ENCODE measurements at regions not wholly inside any gene's neighbourhood (a gene's known extent, or its start where the extent isn't known, plus 50 kb on each side); places are given as distances from the start of the nearest gene placed in this dataset.

DNA sequence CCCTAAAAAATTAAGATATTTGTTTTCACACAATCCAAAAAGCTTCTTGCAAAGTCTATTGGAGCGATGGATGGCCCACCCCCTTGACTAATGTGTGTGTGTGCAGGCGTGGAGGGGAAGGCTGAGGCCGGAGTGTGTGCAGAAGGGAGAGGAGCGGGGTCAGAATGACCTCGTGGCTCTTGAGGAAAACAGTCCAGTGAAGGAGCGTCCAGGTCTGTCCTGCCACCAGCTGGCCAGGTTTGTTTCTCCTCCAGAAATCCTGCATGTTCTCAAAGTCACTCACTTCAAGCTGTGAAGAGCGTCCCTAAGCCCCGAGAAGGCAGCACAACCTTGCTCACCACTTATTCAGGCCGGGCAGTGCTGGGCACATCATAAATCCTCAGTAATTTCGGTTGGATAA lies 69.5 kb upstream of the SSX2IP start:
- DNase-seq, result no peak

DNA sequence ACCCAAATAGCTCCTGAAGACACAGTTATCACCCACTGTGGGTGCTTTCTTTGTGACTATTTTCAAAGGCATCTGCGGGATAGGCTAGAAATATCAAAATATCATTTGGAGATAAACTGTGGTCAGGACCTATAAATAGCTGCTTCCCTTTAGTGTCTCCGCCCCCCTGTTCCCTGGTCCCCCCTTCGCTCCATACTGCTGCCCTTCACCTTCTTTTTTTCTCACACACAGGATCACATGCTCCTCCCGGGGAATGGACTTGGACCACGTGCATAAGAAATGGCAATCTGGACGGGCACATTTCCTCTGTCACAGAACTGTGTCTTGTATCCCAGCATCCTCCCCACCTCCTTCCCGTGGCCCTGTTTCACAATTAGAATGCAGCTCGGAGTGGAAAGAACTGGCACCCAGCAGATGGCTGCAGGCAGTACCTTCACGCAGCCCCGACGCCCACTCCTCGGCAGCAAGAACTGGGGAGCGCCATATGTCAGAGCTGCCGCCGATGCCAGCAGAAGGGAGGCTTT lies 68.8 kb upstream of the SSX2IP start:
- no peak for DNase-seq

DNA sequence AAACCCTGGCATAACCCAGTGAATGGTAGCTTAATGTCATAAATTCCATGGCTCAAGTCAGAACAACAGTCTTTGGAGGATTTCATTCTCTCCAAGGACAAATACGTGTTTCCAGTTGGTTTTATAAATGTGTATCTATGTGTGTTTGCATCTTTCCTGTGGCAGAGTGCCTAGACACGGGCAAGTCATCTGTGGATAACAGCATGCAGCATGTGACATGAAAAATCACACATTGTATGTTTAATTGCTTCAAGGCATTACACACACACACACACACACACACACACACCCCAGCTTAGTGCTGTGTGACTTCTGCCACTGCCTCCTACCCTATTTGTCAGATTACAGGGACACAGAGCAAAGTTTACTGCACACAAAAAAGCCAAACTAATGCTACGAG lies 68.2 kb upstream of the SSX2IP start:
- no peak for DNase-seq

DNA sequence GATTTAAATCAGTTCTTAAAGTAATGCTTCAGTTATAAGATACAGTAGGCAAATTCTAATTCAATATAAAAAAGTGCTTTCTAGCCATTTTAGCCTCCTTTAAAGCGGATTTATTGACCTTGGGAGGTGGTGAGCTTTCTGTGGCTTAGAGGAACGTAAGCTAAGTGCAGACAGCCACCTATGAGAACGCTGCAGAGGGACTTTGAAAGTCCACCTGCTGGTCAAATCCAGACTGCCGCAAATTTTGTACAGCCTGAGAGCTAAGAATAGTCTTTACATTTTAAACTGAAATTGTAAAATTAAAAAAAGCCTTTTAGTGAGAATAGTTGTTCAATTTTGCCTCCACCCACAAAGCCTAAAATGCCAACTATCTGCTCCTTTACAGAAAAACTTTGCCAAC lies 67.0 kb upstream of the SSX2IP start:
- DNase-seq, result no peak

DNA sequence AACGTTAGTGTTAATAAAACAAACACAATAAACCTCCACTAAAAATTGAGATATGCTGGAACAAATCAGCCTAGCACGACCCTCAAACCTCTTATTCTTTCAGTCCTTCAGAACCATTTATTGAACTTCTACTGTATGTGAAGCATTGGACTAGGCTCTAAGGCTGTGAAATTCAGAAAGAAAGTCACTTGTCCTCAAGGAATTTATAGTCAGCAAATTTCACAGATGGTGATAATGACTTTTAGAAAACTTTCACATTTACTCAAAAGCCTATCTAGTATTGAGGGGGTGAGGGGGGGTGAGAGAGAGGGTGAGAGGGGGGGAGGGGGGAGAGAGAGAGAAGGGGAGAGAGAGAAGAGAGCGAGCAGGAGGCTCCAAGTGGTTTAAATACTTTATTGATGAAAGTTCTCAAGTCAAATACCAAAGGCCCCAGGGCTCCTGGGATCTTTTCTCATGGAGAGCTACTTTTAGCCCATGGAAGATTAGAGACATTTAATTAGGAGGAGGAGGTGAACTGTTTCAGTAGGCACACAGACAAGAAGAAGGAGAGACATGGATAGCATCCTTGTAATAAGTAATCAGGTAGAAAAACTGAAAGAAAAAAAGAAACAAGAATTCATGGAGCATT lies 66.3 kb upstream of the SSX2IP start:
- DNase-seq, result no peak

DNA sequence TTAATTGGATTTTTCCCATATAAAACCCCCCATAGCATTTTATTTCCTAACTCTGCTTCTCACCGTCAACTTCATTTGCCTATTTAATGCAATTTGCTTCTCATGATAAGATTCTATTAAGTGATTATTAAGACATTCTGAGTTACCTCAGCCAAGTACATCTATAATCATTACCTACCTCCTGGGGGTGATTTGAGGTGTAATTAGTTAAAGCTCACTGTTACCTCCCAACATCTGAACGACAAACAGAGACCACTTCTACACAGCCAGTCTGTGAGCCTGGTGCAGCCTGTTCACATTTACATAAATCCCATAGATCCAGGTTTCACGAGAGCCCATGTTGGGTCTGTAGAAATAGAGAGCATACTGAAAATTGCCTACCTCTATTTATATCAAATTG lies 65.7 kb upstream of the SSX2IP start:
- no peak for DNase-seq

DNA sequence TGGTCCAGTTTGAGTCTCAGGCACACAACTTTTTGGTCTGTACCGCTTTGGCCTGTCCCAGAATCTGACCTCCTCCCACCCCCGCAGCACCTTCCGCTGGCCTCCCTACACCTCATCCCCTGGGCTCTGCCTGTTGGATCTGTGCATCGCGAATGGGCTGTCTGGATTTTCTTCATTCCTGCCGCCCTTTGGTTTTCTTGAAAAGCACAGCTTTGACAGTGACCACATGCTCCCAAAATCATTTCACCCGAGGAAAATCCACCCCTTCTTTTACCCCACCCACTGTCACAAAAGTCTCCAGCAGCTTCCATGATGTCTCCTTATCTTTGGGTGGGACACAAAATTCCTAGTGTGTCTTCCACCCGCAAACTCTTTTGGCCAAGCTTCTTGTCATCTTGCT lies 65.0 kb upstream of the SSX2IP start:
- no peak for DNase-seq

DNA sequence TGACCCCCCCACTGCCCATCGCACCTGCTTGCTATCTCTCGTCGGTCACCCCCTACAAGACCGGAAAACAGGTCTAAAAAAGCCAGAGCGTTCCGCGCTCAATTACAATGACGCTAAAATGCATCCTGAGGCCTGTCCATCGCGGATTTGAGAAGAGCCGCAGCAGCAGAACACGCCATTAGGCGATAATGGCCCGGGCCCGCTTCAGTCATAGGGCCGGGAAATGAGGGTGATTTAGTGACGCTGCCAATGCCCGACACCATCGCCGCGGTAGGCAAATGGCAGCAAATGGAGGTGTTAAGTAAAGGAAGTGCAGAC lies 64.1 kb upstream of the SSX2IP start:
- DNase-seq, result no peak

DNA sequence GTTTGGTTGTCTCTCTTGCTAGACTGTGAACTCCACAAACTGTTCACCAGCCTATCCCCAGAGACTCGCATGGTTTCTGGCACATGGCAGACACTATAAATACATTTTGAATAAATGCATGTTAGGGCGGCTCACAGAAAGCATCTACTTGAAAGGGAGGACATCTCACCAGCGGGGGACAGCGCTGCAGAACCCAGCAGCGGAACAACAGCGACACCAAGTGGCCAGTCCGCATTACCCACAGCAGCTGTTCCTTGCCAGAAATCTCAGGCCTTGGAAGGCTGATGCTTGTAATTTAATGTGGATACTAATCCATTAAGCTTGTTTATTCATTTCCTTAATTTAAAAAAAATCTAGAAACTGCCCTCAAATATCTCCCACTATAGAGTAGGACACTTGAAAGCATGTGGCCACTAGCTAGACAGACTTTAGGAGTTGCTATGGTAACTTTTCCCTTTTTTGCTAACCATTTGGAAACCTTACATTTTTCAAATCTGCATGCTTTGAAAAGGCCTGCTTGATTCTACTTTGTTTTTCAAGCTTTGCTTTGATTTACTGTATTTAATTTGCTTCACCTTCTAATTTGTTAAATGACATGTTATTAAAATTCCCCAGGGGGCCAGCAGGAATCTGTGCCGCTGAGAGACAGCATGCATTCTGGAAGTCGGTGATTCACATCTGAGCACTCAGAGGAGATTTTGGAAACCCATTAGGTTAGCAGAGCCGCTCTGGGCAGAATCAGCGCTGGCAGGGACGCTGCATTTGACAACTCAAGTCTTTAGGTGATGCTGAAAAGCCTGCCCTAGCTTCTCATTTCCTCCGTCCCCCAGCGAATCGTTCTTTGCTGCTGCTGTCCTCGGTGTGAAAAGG lies 63.5 kb upstream of the SSX2IP start:
- DNase-seq, result peak; percentile 73 to 79

DNA sequence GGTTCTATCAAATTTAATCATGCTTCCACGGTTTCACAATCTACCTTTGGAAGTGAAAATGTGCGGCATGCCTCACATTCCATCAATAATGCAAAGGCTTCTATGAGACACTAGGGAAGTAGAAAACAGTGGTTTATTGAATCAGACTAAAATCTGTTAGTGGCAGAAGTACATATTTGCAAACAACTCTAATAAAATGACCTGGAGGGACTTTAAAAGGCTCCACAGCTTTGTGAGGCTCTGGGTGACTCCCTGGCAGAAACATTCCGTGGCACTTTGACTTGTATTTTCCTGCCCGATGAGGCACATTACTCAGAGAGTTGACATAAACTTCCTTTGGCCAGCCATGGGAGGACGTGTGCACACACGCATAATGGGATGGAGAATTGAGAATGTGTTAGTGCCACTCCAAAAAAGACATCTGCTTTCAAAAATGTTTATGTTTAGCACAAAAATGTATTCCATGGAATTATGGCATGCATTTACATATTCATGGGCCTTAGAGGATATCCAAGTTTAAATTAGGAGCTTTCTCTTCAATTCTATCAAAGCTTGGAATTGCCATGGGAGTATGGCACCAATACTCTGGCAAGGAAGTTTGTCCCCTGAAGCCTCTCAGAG lies 60.0 kb upstream of the SSX2IP start:
- no peak for DNase-seq

DNA sequence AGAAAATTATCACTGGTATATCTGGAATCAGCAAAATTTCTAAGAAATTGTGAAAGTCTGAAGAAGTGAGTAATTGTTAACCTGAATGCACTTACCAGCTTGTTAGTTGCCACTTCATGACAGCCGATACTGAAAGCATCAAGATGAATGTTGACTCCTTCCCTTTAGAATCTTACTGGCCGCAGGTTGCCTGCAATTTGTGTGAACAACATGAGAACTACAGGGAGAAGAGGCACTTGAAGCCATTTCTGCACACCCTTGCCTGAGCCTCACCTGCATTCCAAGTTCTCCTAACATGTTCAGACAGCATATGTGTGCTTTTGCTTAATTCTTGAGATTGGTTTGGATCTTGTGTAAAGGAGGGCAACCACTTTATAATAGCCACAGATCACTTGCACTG lies 59.2 kb upstream of the SSX2IP start:
- no peak for DNase-seq

DNA sequence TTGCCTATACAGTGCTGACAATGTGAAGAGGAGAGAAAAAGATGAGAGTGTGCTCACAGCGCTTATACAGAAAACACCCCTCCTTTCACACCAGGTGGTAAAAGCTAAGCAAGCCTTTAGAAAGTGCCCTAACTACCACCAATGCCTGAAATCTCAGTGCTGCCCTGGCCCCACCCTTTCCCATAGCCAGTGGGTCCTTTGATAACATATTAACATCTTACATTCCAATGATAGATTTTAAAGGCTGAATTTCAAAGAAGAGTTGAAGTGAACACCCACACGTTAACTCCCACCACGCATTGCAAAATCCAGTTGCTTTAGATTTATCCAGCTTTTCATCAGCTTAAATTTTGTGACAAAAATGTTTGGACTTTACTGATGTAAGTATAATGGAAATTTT lies 58.1 kb upstream of the SSX2IP start:
- DNase-seq, result no peak

DNA sequence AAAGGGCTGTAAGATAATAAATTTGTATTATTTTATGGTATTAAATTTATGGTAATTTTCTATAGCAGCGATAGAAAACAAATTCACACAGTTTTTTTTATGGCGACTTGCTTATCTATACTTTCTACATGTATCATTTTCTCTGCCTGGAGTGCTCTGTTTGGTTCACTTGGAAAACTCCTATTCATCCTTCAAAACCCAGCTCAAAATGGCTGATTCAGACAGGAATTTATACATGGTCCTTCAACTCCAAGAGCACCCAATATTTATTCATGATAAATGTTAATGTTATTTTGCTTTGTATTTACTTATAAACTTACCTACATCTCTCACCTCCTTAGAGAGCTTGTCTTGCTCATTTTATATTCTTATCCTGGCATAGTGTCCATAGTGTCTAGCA lies 55.6 kb upstream of the SSX2IP start:
- DNase-seq, result no peak

DNA sequence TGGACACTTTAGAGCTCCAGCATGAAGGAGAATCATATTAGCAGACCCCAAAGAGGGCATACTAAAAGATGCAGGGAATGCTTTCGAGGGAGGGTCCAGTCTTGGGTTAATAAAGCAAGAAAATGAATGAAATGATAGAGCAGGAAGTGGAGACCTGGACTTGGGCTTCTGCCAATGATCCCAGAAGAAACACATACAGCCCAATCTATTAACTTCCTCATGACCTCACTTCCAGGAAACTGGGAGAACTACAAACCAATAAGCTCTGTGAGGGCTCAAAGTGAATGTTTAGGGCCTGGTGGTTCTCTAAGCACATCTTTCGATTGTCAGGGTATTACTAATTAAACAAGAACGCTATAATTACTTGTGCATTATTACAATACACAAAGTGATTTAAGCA lies 53.6 kb upstream of the SSX2IP start:
- no peak for DNase-seq

DNA sequence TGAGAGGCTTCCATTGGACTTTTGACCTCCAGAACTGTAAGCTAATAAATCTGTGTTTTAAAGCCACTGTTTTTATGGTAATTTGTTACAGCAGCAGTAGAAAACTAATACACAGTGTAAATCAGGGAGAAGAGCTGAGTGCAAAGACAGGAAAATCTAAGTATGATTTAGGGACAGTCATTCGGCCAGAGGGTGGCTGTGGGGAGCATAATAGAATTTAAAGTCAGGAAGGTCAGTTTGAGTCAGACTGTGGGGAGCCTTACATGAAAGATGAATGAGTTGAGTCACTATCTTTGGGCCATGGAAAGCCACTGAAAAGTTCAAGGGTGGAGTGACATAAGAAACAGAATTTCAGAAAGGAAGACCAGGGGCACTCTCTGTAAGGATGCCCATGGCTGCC lies 52.4 kb upstream of the SSX2IP start:
- DNase-seq, result no peak

DNA sequence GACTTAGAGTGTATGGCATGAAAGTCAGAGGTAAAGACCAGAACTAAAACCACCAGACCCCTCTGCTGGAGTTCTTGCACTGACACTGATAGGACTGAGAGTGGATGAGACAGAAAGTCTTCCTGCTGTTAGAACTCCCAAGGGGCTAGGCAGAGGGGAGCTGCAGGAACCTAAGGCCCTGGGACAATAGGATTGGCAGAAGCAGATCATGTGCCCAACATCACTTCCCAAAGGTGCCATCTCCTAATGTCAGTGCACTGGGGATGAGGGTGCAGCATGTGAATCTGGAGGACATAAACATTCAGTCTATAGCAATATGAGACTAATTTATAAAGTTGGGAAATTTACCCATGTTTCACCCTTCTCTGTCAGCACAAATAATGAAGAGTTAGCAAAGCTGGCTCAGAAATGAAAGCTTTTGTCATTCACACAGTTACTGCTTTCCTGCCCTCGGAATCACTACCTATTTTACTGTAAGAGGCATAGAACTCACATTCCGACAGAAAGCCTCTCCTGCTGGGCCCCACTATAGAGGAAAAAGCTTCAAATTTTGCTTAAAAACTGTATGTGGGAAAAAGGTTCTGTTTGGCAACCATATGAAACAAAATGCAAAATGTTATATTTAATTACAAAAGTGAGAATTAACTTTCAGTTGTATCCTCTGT lies 49.9 kb upstream of the SSX2IP start:
- no peak for DNase-seq

Measured in stimulated activated CD4-positive, alpha-beta T cell treated with anti-CD3 and anti-CD28 coated beads, Interleukin-2, amount 100 ng/mL, for 48 hours (primary cell).